ENCODE measurements at regions not wholly inside any gene's neighbourhood (a gene's known extent, or its start where the extent isn't known, plus 50 kb on each side); places are given as distances from the start of the nearest gene placed in this dataset.
"Not testable (repeated sequence)": the region's sequence is repeated elsewhere in the genome, so short reads cannot be mapped to it uniquely, and the experiment has no call there.

DNA sequence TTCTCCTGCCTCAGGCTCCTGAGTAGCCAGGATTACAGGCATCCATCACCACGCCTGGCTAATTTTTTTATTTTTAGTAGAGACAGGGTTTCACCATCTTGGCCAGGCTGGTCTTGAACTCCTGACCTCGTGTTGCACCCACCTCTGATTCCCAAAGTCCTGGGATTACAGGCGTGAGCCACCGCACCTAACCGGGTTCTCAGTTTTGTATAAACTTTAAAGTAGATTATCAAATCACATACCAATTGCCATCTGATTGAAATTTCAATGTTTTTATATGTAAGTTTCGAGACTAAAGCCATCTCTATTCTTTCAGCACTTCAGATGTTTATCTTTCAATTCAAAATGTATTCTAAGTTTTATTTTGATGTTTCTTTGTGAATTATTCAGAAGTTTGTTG is 110.1 kb downstream of the POTEH start:
- TF ChIP-seq, protein P1, sequence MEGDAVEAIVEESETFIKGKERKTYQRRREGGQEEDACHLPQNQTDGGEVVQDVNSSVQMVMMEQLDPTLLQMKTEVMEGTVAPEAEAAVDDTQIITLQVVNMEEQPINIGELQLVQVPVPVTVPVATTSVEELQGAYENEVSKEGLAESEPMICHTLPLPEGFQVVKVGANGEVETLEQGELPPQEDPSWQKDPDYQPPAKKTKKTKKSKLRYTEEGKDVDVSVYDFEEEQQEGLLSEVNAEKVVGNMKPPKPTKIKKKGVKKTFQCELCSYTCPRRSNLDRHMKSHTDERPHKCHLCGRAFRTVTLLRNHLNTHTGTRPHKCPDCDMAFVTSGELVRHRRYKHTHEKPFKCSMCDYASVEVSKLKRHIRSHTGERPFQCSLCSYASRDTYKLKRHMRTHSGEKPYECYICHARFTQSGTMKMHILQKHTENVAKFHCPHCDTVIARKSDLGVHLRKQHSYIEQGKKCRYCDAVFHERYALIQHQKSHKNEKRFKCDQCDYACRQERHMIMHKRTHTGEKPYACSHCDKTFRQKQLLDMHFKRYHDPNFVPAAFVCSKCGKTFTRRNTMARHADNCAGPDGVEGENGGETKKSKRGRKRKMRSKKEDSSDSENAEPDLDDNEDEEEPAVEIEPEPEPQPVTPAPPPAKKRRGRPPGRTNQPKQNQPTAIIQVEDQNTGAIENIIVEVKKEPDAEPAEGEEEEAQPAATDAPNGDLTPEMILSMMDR (IDR thresholded peaks at IDR 0.05) = not testable (repeated sequence)
- not testable (repeated sequence) for TF ChIP-seq POLR2A (IDR thresholded peaks at IDR 0.05)
